DOHH2 (cell line): ENCODE measurements at regions not wholly inside any gene's neighbourhood (a gene's known extent, or its start where the extent isn't known, plus 50 kb on each side); places are given as distances from the start of the nearest gene placed in this dataset.

Experiments used
- EZH2phosphoT487 ChIP-seq: fragments of 200-600 bp; sonication (generic); IDR thresholded peaks from 2 replicates; pipeline ENCODE4 v1.6.1; 2017; ENCODE audit warnings: borderline replicate concordance, mild to moderate bottlenecking, antibody characterized with exemption, low read length, moderate library complexity, mixed read lengths
- TF ChIP-seq, protein P1 (sequence below): fragments of 200-600 bp; sonication (generic); IDR thresholded peaks from one replicate; pipeline ENCODE4 v1.5.1; 2014; ENCODE audit warnings: antibody characterized with exemption, mild to moderate bottlenecking, low read depth, low read length; ENCODE audit not compliant: poor library complexity, severe bottlenecking

DNA sequence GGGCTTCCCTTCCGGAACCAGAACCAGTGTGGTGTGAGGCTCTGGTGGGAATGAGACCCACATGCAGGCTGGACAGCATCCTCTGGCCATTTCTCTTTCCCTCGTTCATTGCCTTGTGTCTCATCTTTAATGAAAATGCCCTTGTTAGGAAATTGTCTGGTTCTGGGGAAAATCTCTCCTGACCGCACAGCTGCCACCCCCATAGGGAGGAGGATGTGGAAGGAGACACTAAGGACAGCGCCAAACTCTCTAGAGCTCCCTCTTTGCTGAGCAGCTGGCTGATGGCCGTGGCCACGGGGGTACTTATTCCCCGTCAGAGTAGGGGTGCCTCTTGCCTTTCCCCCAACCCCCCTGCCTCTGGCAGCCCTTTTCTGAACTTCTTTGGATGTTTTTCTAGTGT is 297.6 kb upstream of the C2CD4B start:
- TF ChIP-seq, protein P1, sequence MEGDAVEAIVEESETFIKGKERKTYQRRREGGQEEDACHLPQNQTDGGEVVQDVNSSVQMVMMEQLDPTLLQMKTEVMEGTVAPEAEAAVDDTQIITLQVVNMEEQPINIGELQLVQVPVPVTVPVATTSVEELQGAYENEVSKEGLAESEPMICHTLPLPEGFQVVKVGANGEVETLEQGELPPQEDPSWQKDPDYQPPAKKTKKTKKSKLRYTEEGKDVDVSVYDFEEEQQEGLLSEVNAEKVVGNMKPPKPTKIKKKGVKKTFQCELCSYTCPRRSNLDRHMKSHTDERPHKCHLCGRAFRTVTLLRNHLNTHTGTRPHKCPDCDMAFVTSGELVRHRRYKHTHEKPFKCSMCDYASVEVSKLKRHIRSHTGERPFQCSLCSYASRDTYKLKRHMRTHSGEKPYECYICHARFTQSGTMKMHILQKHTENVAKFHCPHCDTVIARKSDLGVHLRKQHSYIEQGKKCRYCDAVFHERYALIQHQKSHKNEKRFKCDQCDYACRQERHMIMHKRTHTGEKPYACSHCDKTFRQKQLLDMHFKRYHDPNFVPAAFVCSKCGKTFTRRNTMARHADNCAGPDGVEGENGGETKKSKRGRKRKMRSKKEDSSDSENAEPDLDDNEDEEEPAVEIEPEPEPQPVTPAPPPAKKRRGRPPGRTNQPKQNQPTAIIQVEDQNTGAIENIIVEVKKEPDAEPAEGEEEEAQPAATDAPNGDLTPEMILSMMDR: no peak
- TF ChIP-seq EZH2phosphoT487: no peak
